PC-9 (cell line): ENCODE measurements at regions not wholly inside any gene's neighbourhood (a gene's known extent, or its start where the extent isn't known, plus 50 kb on each side); places are given as distances from the start of the nearest gene placed in this dataset.
A peak's percentile ranks its signal among the peaks of the same experiment; 100 is the strongest.

Experiments
- BruUV-seq: library from RNA; stranded (reverse); fragments of 400-500 nt; replicated peaks from 2 replicates; lab custom pipeline; 2021; lab: Mats Ljungman, UMichigan
- CTCF ChIA-PET: fragments of 300-600 bp; sonication (Branson Sonifier 250); formaldehyde crosslinking; loops from one replicate; lab custom pipeline; 2022; ENCODE audit warnings: antibody characterized with exemption; lab: Charles Lee
- POLR2A ChIA-PET: fragments of 300-600 bp; sonication (Branson Sonifier 250); formaldehyde crosslinking; loops from one replicate; lab custom pipeline; 2022; ENCODE audit warnings: antibody characterized with exemption; ENCODE audit not compliant: unreplicated experiment; lab: Charles Lee
- DNase-seq, 2 experiments: peaks; one replicate each; pipeline versions ENCODE4 v3.0.0 to v3.0.0-alpha.2; 2015 to 2022; ENCODE audit warnings: mixed read lengths in 1 of 2
- H2AFZ ChIP-seq: fragments of 200-600 bp; sonication (generic); 2 replicates; pipeline ENCODE4 v1.8.1; 2017; ENCODE audit warnings: antibody characterized with exemption
- H3F3A ChIP-seq: fragments of 200-600 bp; sonication (generic); 2 replicates; pipeline ENCODE4 v1.8.1; 2017; ENCODE audit warnings: antibody characterized with exemption, mild to moderate bottlenecking, low read depth; ENCODE audit not compliant: insufficient read depth
- H3K27ac ChIP-seq: fragments of 200-600 bp; sonication (generic); 2 replicates; pipeline ENCODE4 v1.6.1; 2016; ENCODE audit warnings: mixed run types
- H3K27me3 ChIP-seq: fragments of 200-600 bp; sonication (generic); 2 replicates; pipeline ENCODE4 v1.6.1; 2016; ENCODE audit warnings: low read depth, mixed run types; ENCODE audit not compliant: insufficient read depth
- H3K36me3 ChIP-seq: fragments of 200-600 bp; sonication (generic); 2 replicates; pipeline ENCODE4 v1.6.1; 2016; ENCODE audit warnings: low read depth, mixed run types
- H3K4me1 ChIP-seq: fragments of 200-600 bp; sonication (generic); replicated peaks from 2 replicates; pipeline ENCODE4 v1.6.1; 2016; ENCODE audit warnings: mixed run types; ENCODE audit not compliant: insufficient read depth
- H3K4me2 ChIP-seq: fragments of 200-600 bp; sonication (generic); 2 replicates; pipeline ENCODE4 v1.6.1; 2017; ENCODE audit warnings: mixed run types
- H3K4me3 ChIP-seq: fragments of 200-600 bp; sonication (generic); 2 replicates; pipeline ENCODE4 v1.6.1; 2016; ENCODE audit warnings: mixed run types
- H3K79me2 ChIP-seq: fragments of 200-600 bp; sonication (generic); 2 replicates; pipeline ENCODE4 v1.6.1; 2017; ENCODE audit warnings: low read depth, mixed run types
- H3K9me2 ChIP-seq: fragments of 200-600 bp; sonication (generic); 2 replicates; pipeline ENCODE4 v1.8.1; 2017; ENCODE audit warnings: mild to moderate bottlenecking; ENCODE audit not compliant: insufficient read depth
- H3K9me3 ChIP-seq: fragments of 200-600 bp; sonication (generic); 2 replicates; pipeline ENCODE4 v1.8.1; 2016; ENCODE audit warnings: low read depth; ENCODE audit not compliant: insufficient read depth
- H4K20me1 ChIP-seq: fragments of 200-600 bp; sonication (generic); 2 replicates; pipeline ENCODE4 v1.8.1; 2017; ENCODE audit not compliant: insufficient read depth
- EZH2 ChIP-seq: fragments of 200-600 bp; sonication (generic); IDR thresholded peaks from 2 replicates; pipeline ENCODE4 v1.8.0; 2017; ENCODE audit warnings: antibody characterized with exemption, low read depth
- intact Hi-C: fragments of 100-400 bp; cut with micrococcal nuclease; formaldehyde crosslinking; loops from one replicate; pipeline ENCODE4 v1.10.0; 2022; ENCODE audit not compliant: unreplicated experiment
- TF ChIP-seq, protein P1 (sequence below): fragments of 200-600 bp; sonication (generic); conservative IDR thresholded peaks from 2 replicates; pipeline ENCODE4 v1.6.1; 2017; ENCODE audit warnings: mixed run types, antibody characterized with exemption, mild to moderate bottlenecking, moderate library complexity

DNA sequence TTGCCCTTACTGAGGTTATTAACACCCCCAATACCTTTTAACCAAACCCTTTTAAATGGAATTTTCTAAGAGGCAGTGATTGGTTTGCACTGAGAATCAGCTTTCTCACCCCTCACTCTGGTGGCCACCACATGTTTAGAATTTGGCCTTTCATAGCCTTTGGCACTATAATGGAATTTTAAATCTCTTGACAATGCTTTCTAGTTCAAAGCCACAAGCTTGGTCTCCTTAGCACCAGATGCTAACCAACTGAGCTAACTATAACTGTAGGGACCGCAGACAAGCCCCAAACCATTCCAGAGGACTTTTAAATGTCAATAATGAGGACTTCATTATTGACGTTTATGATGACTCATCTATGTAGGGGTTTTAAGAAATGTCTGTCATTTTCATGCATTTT is 238.7 kb upstream of the SNX7 start:
- Histone ChIP-seq H3K27me3 (no peaks in the 10 kb centered on the region), H3K27ac (no peak overlapping the region), H3K9me3 (0 out of 2 replicates have a peak, but pooled peaks cover 5% of the 10 kb centered on the region), H3K4me3 (no peak overlapping the region), H3K36me3 (no peaks in the 10 kb centered on the region), H2AFZ (no peak overlapping the region), H3K4me2 (no peak overlapping the region), H3K9me2 (no peaks in the 10 kb centered on the region), H3K79me2 (no peaks in the 10 kb centered on the region), H4K20me1 (no peaks in the 10 kb centered on the region), H3F3A (no peaks in the 10 kb centered on the region), H3K4me1 (peaks cover 5% of the 10 kb centered on the region; the same call in 1 of the 2 replicates)
- no TSS peak for BruUV-seq
- TF ChIP-seq, protein P1, sequence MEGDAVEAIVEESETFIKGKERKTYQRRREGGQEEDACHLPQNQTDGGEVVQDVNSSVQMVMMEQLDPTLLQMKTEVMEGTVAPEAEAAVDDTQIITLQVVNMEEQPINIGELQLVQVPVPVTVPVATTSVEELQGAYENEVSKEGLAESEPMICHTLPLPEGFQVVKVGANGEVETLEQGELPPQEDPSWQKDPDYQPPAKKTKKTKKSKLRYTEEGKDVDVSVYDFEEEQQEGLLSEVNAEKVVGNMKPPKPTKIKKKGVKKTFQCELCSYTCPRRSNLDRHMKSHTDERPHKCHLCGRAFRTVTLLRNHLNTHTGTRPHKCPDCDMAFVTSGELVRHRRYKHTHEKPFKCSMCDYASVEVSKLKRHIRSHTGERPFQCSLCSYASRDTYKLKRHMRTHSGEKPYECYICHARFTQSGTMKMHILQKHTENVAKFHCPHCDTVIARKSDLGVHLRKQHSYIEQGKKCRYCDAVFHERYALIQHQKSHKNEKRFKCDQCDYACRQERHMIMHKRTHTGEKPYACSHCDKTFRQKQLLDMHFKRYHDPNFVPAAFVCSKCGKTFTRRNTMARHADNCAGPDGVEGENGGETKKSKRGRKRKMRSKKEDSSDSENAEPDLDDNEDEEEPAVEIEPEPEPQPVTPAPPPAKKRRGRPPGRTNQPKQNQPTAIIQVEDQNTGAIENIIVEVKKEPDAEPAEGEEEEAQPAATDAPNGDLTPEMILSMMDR: no peak
- no peak for TF ChIP-seq EZH2
- intact Hi-C loops: no loop called here
- no peak for DNase-seq
- ChIA-PET CTCF (no interaction called here), POLR2A (interaction anchor here (0.6 kb wide), 1 partner anchor 1969 kb away, joined by 6 read pairs; no protein-coding TSS in a partner anchor)

DNA sequence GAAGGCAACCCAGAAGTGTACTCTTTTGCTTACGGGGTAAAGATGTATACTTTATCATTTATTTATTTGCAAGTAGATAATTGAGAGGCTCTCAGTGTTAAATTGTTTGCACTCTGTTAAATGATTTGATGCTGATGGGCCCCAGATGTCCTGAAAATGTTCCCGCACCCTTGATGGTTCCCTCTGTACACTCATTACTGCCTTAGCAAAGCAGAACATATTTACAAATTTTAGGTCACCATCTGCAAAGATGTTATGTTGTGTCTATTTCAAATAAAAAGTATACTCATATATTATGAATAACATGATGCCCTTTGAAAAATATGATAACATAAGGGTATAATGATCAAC is 240.5 kb upstream of the SNX7 start:
- intact Hi-C loops: no loop called here
- ChIA-PET CTCF (no interaction called here), POLR2A (no interaction called here)
- Histone ChIP-seq H3K4me2 (no peak overlapping the region), H4K20me1 (no peaks in the 10 kb centered on the region), H3K4me1 (peaks cover 5% of the 10 kb centered on the region; the same call in 1 of the 2 replicates), H3K4me3 (no peak overlapping the region), H3K27me3 (no peaks in the 10 kb centered on the region), H3K36me3 (no peaks in the 10 kb centered on the region), H3K9me2 (no peaks in the 10 kb centered on the region), H3K9me3 (0 out of 2 replicates have a peak, but pooled peaks cover 5% of the 10 kb centered on the region), H3K27ac (no peak overlapping the region), H3K79me2 (no peaks in the 10 kb centered on the region), H3F3A (no peaks in the 10 kb centered on the region), H2AFZ (no peak overlapping the region)
- no peak for TF ChIP-seq EZH2
- TF ChIP-seq, protein P1: no peak
- BruUV-seq: no TSS peak
- no peak for DNase-seq

DNA sequence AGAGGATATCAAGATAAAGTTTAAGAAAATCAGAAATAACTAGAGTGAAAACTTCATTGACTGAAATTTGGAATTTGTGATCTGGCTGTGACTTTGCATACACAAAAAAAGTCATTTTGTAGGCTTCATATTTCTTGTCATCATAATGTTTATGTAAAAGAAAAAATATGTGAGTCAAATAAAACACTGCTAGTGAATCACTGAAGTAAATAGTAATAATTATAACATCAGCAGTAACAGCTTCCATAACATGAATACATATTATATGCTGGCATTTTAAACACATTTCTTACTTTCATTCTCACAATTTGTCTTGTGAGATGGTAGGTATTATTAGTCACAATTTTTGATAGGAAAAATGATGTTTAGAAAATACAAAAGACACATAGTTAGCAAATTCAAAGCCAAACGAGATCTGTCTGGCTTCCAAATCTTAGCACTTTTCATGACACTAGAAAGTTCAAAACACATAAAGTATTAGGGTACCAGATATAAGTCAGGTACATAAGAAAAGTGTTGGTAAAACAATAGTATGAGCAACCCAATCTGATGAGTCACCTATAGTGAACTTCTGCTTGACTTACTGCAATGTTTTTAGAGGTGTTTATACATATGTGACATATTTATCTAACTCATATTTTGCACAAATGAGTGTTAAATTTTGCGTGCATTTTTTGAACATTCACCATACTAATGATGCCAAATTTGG is 241.0 kb upstream of the SNX7 start:
- Histone ChIP-seq H3K27ac (no peak overlapping the region), H3K36me3 (no peaks in the 10 kb centered on the region), H3K9me3 (0 out of 2 replicates have a peak, but pooled peaks cover 5% of the 10 kb centered on the region), H3K79me2 (no peaks in the 10 kb centered on the region), H3K4me2 (peak overlapping the region; percentile 6; the same call in 1 of the 2 replicates), H3K4me3 (no peak overlapping the region), H3K9me2 (no peaks in the 10 kb centered on the region), H3K4me1 (peaks cover 5% of the 10 kb centered on the region; the same call in 1 of the 2 replicates), H3F3A (no peaks in the 10 kb centered on the region), H4K20me1 (no peaks in the 10 kb centered on the region), H2AFZ (no peak overlapping the region), H3K27me3 (no peaks in the 10 kb centered on the region)
- TF ChIP-seq, protein P1: no peak
- no peak for TF ChIP-seq EZH2
- intact Hi-C loops: no loop called here
- no peak for DNase-seq
- BruUV-seq: no TSS peak
- ChIA-PET CTCF (no interaction called here), POLR2A (no interaction called here)
